NCI-H146 (cell line): ENCODE measurements at regions not wholly inside any gene's neighbourhood (a gene's known extent, or its start where the extent isn't known, plus 50 kb on each side); places are given as distances from the start of the nearest gene placed in this dataset.
"Not testable (repeated sequence)": the region's sequence is repeated elsewhere in the genome, so short reads cannot be mapped to it uniquely, and the experiment has no call there.

ENCODE experiments used
- DNase-seq: peaks from one replicate; lab custom pipeline; 2025; lab: John Stamatoyannopoulos, UW

GRCh38 chr1:199220031-199220430 lies 581.2 kb downstream of the PTPRC start:
- DNase-seq: no peak

DNA sequence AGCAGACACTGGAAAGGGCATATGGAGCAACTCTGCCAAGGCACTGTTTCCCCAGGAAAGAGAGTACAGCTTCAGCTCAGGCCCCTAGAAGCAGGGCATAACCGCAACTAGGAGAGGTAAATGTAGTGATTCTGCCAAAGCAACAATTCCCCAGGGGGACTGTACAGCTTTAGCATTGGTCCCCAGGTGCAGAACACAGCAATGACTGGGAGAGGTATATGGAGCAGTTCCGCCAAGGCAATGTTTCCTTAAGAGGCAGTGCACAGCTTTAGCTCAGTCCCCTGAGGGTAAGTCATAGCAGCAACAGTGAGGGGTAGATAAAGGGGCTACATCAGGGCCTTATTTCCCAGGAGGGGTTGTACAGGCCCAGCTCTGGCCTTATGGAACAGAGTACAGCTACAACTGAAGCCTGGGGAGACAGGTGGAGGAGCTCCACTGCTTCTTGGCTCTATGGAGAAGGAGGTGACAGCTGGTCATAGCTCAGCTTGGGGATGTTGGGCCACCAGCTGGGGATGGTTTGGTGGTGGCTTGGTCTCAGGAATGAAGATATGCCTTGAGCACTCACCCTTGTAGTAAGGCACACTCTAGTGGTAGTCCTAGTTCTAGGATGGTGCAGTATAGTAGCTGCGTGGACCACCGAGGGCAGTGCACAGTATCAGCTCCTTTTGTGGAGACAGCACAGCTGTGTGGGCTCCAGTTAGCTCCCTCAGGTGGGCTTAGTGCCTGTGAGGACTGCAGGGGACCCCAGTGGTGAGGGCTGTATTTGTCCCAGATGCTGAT lies 582.7 kb downstream of the PTPRC start:
- no peak for DNase-seq

DNA sequence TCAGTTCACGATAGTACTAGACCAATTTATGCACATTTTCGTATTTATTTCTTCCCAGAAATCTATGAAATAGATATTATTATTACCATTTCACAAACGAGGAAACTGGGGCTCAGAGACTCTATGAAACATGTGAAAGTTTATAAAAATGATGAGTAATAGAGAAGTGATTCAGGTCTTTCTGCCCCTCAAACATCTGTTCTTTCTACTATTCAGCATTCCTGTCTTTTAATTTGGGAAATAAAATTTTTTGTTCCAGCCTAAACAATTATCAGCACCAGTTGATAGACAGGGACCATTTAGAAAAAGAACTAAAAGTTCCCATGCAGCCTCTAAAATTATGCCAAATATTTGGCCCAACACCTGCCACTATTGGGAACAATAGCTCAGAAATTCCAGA lies 585.1 kb downstream of the PTPRC start:
- no peak for DNase-seq

GRCh38 chr1:199226163-199226562 lies 587.3 kb downstream of the PTPRC start:
- no peak for DNase-seq

GRCh38 chr1:199242147-199242546 lies 603.3 kb downstream of the PTPRC start:
- DNase-seq: no peak

GRCh38 chr1:199242601-199243000 lies 603.8 kb downstream of the PTPRC start:
- DNase-seq: no peak

GRCh38 chr1:199243423-199244061 lies 604.7 kb downstream of the PTPRC start:
- DNase-seq: peak; percentile 52

DNA sequence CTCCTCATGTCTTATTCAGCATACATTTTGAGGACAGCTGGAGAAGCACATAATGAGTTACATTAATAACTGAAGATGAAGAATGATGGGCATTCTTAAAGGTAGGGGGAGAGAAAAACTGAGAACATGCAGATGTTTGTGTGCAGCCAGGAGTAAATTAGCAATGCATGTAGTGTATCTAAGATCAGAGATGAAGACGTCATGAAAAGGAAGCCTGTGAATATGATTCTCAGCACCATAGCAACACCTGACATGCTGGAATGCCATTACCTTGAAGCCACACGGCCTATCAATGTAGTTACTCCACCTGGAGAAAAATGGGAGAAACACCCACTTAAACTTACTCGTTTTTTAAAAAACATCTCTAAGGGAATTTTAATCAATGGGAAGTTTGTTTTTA lies 607.1 kb downstream of the PTPRC start:
- no peak for DNase-seq

GRCh38 chr1:199246716-199247115 lies 607.9 kb downstream of the PTPRC start:
- no peak for DNase-seq

- DNase-seq: no peak
Measured at GRCh38 chr1:199247891-199248290, 609.1 kb downstream of the PTPRC start.

GRCh38 chr1:199254040-199254439 lies 615.2 kb downstream of the PTPRC start:
- DNase-seq: not testable (repeated sequence)

DNA sequence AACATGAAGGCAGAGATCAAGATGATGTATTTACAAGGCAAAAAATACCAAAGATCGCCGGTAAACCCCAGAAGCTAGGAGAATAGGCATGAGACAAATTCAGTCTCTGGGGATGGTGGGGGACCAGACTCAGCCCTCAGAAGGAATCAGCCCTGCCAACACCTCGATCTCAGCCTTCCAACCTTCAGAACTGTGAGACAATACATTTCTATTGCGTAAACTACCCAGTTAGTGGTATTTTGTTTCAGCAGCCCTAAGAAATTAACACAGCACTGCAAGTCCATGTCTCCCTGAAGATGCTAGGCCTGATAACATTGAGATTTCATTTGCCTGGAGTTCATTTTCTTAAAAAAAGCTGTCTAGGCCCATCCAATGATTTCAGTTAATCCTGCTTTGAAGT lies 622.5 kb downstream of the PTPRC start:
- DNase-seq: no peak

GRCh38 chr1:199264283-199264682 lies 625.4 kb downstream of the PTPRC start:
- no peak for DNase-seq

GRCh38 chr1:199264911-199265310 lies 626.1 kb downstream of the PTPRC start:
- DNase-seq: no peak

DNA sequence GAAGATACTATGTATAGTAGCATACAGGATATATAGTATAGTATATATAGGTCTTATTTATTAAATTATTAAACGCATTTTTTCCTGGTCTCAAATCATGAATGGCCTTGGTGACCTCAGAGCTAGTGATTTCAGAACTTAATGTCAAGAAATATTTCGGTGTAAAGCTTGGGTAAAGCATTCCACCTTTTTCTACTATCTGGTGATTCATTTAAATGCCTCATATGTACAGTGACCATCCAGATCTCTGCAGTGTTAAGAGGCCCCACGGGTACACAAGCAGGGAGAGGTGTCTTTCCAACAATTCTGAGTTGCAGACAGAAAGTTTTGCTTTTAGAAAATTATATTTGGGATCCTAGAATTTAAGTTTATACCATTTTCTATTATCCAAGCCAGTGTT lies 626.5 kb downstream of the PTPRC start:
- no peak for DNase-seq

- no peak for DNase-seq
Measured at GRCh38 chr1:199269241-199269640, 630.4 kb downstream of the PTPRC start.

DNA sequence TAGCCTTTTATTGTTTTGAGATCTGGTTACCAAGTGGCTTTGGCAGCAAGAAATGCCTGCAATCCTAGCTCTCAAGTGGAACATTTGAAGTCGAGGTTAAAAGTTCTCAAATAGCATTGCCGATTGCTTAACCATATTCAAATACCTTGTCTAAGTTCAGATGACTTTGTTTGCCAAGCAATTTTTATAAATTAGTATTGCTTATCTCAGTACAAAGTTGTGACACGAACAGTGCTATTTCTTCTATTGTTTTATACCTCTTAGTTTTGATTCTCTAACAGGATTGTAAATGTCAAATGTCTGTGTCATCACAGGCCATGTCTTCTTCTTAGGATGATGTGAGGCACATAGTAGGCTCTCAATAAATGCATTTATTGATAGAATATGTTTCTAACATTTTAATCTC lies 633.3 kb downstream of the PTPRC start:
- no peak for DNase-seq

- DNase-seq: no peak
Measured at GRCh38 chr1:199272628-199273086, 633.8 kb downstream of the PTPRC start.

GRCh38 chr1:199273837-199274379 lies 635.1 kb downstream of the PTPRC start:
- peak; percentile 37 for DNase-seq

DNA sequence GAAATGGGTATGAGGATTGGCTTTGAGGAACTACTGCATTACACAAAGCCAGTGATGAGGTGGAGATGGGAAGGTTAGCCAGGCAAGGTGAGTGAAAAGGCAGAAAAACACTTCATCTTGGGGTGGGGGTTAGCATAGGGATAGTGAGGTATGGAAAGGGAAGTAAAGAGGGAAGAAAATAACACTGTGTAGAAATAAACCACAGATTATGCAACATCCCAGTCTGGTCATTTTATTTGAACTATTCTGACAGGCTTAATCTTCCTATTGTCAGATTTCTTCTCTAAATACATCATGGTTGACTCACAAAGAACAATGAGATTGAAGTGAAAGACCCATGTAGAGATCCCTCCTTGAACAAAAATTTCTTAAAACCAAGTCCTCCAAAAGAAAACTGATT lies 640.2 kb downstream of the PTPRC start:
- no peak for DNase-seq

DNA sequence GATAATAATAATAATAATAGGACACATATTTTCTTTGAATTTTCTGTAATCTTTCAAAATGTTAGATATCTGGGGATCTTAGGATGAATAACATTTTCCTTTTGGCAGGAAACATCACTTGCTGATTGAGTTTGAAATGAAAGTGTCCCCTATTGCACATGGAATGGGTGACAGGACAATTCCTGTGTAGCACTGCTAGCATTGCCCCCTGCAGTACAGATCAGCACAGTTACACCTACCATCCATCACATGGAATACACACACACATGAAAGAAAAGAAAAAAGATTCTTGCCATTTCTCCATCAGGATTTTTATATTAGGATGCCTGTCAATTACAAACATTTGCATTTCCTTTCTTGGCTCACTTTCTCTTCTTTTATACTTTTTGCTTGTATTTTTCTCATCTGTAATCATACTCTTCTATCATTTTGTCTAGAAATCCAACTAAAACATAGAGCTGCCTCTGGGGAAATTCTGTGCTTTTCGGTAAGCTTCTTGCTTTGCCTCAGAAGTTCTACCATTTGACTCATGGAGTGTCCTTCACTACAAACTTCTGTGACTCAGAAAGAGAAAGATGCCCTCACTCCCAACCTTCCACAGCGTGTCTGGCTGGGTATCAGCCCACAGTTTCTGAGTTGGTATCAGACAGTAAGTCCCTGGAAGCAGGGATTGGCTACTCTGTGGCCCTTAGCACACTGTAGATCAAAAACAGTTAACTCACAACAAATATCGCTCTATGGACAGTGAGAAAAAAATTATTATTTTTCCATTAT lies 641.2 kb downstream of the PTPRC start:
- no peak for DNase-seq

DNA sequence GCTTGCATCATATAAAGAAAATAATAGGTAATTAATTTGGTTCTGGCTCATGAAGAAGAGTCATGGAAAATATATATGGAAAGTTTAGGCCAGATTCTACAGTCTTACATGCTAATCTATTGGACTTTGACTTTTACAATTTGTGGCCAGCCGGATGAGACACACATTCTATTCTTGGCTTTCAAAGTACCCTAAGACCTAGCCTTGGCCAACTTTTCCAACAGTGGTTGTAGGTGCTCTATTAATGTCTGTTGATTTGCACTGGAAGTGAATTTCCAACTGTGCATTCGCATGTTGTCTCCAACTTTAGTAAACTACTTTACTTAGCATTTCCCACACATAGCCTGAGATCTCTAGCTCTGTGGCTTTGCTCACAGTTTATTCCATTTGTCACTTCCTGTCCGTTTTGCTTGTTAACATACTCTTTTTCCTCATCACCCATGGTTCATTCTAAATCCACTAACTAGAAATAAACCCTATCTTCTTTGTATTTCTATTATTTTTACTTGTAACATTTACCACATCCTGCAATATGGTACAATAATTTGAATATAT lies 644.0 kb downstream of the PTPRC start:
- DNase-seq: no peak
